ENCODE measurements at regions not wholly inside any gene's neighbourhood (a gene's known extent, or its start where the extent isn't known, plus 50 kb on each side); places are given as distances from the start of the nearest gene placed in this dataset.

DNA sequence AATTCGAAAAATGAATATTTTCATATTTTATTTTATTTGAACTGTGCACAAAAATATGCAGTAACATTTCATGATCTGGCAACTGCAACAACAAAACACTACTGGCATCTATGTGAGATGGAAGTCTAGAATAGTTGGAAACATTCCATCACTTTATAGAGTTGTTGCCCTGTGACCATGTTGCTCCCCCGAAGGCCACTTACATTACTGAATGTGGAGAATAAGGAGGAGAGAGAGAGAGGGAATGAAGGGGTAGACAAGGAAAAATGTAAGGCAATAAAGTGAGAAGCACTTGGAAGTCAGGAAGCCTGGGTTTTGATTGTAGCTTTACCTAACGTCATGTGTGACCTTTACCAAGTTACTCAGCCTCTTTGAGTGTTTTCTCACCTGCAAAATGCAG is 437.2 kb upstream of the EDIL3 start:
- no peak overlapping the region for H3K4me3 ChIP-seq (ENCODE audit: control insufficient read depth in 1 of 2, extremely low read depth in 1 of 2, low read length in 1 of 2)
- H3K9me3 Mint-ChIP-seq = no peaks in the 10 kb centered on the region
- no peak for DNase-seq

GRCh38 chr5:84817953-84818352 is 433.3 kb upstream of the EDIL3 start:
- DNase-seq (no peak), ATAC-seq (replicated peaks in 1 of 4) (no peak)
- WGBS (ENCODE audit: insufficient coverage) = 80% methylated on average over 1 of the region's 5 CpGs
- Histone ChIP-seq H3K36me3 (ENCODE audit: control insufficient read depth in 2 of 2, extremely low read depth in 1 of 2, insufficient read depth in 1 of 2, low read length in 1 of 2) (no peaks in the 10 kb centered on the region), H3K9me3 (no peaks in the 10 kb centered on the region), H3K4me1 (ENCODE audit: control insufficient read depth in 1 of 2, extremely low read depth in 1 of 2, insufficient read depth in 2 of 2, low read length in 2 of 2) (no peaks in the 10 kb centered on the region), H3K4me3 (ENCODE audit: control insufficient read depth in 1 of 2, extremely low read depth in 1 of 2, low read length in 1 of 2) (no peak overlapping the region), H3K27me3 (replicated peaks in 1 of 2; ENCODE audit: control insufficient read depth in 2 of 2, extremely low read depth in 1 of 2, insufficient read depth in 2 of 2, low read length in 1 of 2) (no peaks in the 10 kb centered on the region), H3K27ac (ENCODE audit: low read length) (no peak overlapping the region)
- ChIA-PET CTCF (no interaction called here), POLR2A (interaction anchor here in 1 of 2 donors (0.6 kb wide), 1 partner anchor 65 kb away, joined by 4 read pairs; no protein-coding TSS in a partner anchor)
- Mint-ChIP-seq H3K36me3 (no peaks in the 10 kb centered on the region), H3K4me3 (no peak overlapping the region), H3K4me1 (no peaks in the 10 kb centered on the region), H3K27ac (no peak overlapping the region), H3K27me3 (no peaks in the 10 kb centered on the region), H3K9me3 (no peaks in the 10 kb centered on the region)

More for the DNA sequence above, 437.2 kb upstream of the EDIL3 start:
- Mint-ChIP-seq H3K27me3 (no peaks in the 10 kb centered on the region), H3K36me3 (no peaks in the 10 kb centered on the region), H3K4me3 (no peak overlapping the region), H3K27ac (no peak overlapping the region), H3K4me1 (no peaks in the 10 kb centered on the region)
- Histone ChIP-seq H3K27ac (ENCODE audit: low read length) (no peak overlapping the region), H3K9me3 (no peaks in the 10 kb centered on the region), H3K27me3 (replicated peaks in 1 of 2; ENCODE audit: control insufficient read depth in 2 of 2, extremely low read depth in 1 of 2, insufficient read depth in 2 of 2, low read length in 1 of 2) (no peaks in the 10 kb centered on the region), H3K36me3 (ENCODE audit: control insufficient read depth in 2 of 2, extremely low read depth in 1 of 2, insufficient read depth in 1 of 2, low read length in 1 of 2) (no peaks in the 10 kb centered on the region), H3K4me1 (ENCODE audit: control insufficient read depth in 1 of 2, extremely low read depth in 1 of 2, insufficient read depth in 2 of 2, low read length in 2 of 2) (no peaks in the 10 kb centered on the region)
- ChIA-PET CTCF (no interaction called here), POLR2A (no interaction called here)
- WGBS (ENCODE audit: insufficient coverage) = no CpG with 5 or more reads among the region's 3 CpGs
- no peak for ATAC-seq (replicated peaks in 1 of 4)

DNA sequence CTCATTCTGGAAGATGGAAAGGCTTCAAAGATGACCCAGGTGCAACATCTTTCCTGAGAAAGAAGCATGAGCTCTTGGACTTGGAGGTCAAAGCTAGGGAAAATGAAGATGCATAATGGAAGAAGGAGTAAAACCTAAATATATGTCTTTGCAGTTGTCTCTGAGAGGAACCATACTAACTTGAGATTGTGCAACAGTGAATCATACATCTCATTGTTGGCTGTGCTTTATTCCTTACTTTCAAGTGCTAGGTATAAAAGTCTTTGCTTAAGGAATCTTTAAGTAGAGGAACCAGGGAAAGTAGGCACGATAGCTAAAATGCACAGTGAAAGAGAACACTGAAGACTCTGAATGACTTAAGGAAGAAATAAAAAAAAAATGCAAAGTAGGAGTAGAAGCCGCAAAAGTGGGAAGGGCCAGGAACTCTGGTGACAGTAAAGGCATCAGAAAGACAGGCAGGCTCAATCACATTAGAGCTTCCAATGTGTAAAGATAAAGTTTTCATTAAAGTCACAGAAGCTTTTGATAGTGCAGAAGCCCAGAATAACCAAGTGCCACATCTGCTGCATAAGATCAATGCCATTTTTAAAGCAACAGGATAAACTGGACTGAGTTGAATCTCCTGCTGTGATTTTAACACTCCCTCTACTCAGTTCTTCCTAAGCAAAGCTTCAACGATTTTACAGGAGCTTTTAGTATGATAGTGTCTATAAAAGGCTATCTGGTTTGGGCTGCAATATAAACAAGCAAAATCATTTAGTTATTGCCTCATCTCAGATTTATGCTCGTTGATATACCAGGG is 432.3 kb upstream of the EDIL3 start:
- ChIA-PET CTCF (no interaction called here), POLR2A (no interaction called here)
- no peak overlapping the region for H3K4me3 Mint-ChIP-seq
- no peaks in the 10 kb centered on the region for H3K27me3 Mint-ChIP-seq
- no peaks in the 10 kb centered on the region for H3K4me1 Mint-ChIP-seq
- no peak overlapping the region for H3K27ac Mint-ChIP-seq
- peaks cover 0 to 3% (median 3%) of the 10 kb centered on the region in 3 donors for H3K9me3 Mint-ChIP-seq
- DNase-seq (no peak), ATAC-seq (replicated peaks in 1 of 4) (no peak)
- H3K27me3 ChIP-seq (replicated peaks in 1 of 2; ENCODE audit: control insufficient read depth in 2 of 2, extremely low read depth in 1 of 2, insufficient read depth in 2 of 2, low read length in 1 of 2) = no peaks in the 10 kb centered on the region
- no peaks in the 10 kb centered on the region for H3K9me3 ChIP-seq
- 77% methylated on average over 2 of the region's 4 CpGs for WGBS (ENCODE audit: insufficient coverage)
- H3K36me3 Mint-ChIP-seq = no peaks in the 10 kb centered on the region
- H3K27ac ChIP-seq (ENCODE audit: low read length) = no peak overlapping the region
- no peaks in the 10 kb centered on the region for H3K36me3 ChIP-seq (ENCODE audit: control insufficient read depth in 2 of 2, extremely low read depth in 1 of 2, insufficient read depth in 1 of 2, low read length in 1 of 2)
- no peak overlapping the region for H3K4me3 ChIP-seq (ENCODE audit: control insufficient read depth in 1 of 2, extremely low read depth in 1 of 2, low read length in 1 of 2)
- H3K4me1 ChIP-seq (ENCODE audit: control insufficient read depth in 1 of 2, extremely low read depth in 1 of 2, insufficient read depth in 2 of 2, low read length in 2 of 2) = no peaks in the 10 kb centered on the region

GRCh38 chr5:84816160-84816559 is 431.5 kb upstream of the EDIL3 start:
- no peaks in the 10 kb centered on the region for H3K27me3 ChIP-seq (replicated peaks in 1 of 2; ENCODE audit: control insufficient read depth in 2 of 2, extremely low read depth in 1 of 2, insufficient read depth in 2 of 2, low read length in 1 of 2)
- H3K4me3 ChIP-seq (ENCODE audit: control insufficient read depth in 1 of 2, extremely low read depth in 1 of 2, low read length in 1 of 2) = no peak overlapping the region
- H3K4me3 Mint-ChIP-seq = no peak overlapping the region
- DNase-seq (no peak), ATAC-seq (replicated peaks in 1 of 4) (no peak)
- 80% methylated on average over 1 of the region's 1 CpG for WGBS (ENCODE audit: insufficient coverage)
- no peak overlapping the region for H3K27ac ChIP-seq (ENCODE audit: low read length)
- H3K27me3 Mint-ChIP-seq = no peaks in the 10 kb centered on the region
- H3K27ac Mint-ChIP-seq = no peak overlapping the region
- no peaks in the 10 kb centered on the region for H3K36me3 ChIP-seq (ENCODE audit: control insufficient read depth in 2 of 2, extremely low read depth in 1 of 2, insufficient read depth in 1 of 2, low read length in 1 of 2)
- H3K4me1 ChIP-seq (ENCODE audit: control insufficient read depth in 1 of 2, extremely low read depth in 1 of 2, insufficient read depth in 2 of 2, low read length in 2 of 2) = no peaks in the 10 kb centered on the region
- no peaks in the 10 kb centered on the region for H3K9me3 ChIP-seq
- H3K4me1 Mint-ChIP-seq = no peaks in the 10 kb centered on the region
- ChIA-PET POLR2A (no interaction called here), CTCF (no interaction called here)
- peaks cover 0 to 7% (median 6%) of the 10 kb centered on the region in 3 donors for H3K9me3 Mint-ChIP-seq
- H3K36me3 Mint-ChIP-seq = no peaks in the 10 kb centered on the region

DNA sequence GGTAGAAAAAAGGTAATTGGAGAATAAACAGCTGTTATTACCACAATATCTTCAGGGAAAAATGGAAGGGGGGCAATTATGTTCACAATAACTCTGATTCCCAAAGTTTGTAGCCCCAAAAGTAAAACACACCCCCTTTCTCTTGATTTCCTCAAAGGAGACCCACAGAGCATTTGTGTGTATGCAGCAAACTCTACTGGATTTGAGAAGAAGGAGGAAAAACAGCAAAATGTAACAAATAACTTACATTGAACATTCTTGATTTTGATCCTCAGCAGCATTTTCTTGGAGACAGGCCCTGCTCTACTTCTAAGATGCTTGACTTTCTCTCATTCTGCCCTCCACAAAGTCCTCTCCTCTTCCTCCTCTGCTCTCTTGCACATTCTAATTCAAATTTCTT is 420.8 kb upstream of the EDIL3 start:
- POLR2A ChIA-PET = no interaction called here
- Mint-ChIP-seq H3K4me1 (no peaks in the 10 kb centered on the region), H3K4me3 (no peak overlapping the region), H3K36me3 (no peaks in the 10 kb centered on the region), H3K9me3 (peaks cover 5 to 14% (median 6%) of the 10 kb centered on the region in 3 donors), H3K27me3 (no peaks in the 10 kb centered on the region), H3K27ac (no peak overlapping the region)
- no peak for DNase-seq
- CTCF ChIA-PET = no interaction called here
- Histone ChIP-seq H3K36me3 (ENCODE audit: control insufficient read depth in 2 of 2, extremely low read depth in 1 of 2, insufficient read depth in 1 of 2, low read length in 1 of 2) (no peaks in the 10 kb centered on the region), H3K9me3 (no peaks in the 10 kb centered on the region), H3K4me3 (ENCODE audit: control insufficient read depth in 1 of 2, extremely low read depth in 1 of 2, low read length in 1 of 2) (no peak overlapping the region), H3K4me1 (ENCODE audit: control insufficient read depth in 1 of 2, extremely low read depth in 1 of 2, insufficient read depth in 2 of 2, low read length in 2 of 2) (no peaks in the 10 kb centered on the region), H3K27me3 (replicated peaks in 1 of 2; ENCODE audit: control insufficient read depth in 2 of 2, extremely low read depth in 1 of 2, insufficient read depth in 2 of 2, low read length in 1 of 2) (no peaks in the 10 kb centered on the region), H3K27ac (ENCODE audit: low read length) (no peak overlapping the region)
- ATAC-seq (replicated peaks in 1 of 4) = no peak

- POLR2A ChIA-PET = no interaction called here
- WGBS (ENCODE audit: insufficient coverage) = 90% methylated on average over 2 of the region's 8 CpGs
- DNase-seq = no peak
- Histone ChIP-seq H3K27me3 (replicated peaks in 1 of 2; ENCODE audit: control insufficient read depth in 2 of 2, extremely low read depth in 1 of 2, insufficient read depth in 2 of 2, low read length in 1 of 2) (no peaks in the 10 kb centered on the region), H3K9me3 (no peaks in the 10 kb centered on the region), H3K4me1 (ENCODE audit: control insufficient read depth in 1 of 2, extremely low read depth in 1 of 2, insufficient read depth in 2 of 2, low read length in 2 of 2) (no peaks in the 10 kb centered on the region), H3K4me3 (ENCODE audit: control insufficient read depth in 1 of 2, extremely low read depth in 1 of 2, low read length in 1 of 2) (no peak overlapping the region), H3K27ac (ENCODE audit: low read length) (no peak overlapping the region), H3K36me3 (ENCODE audit: control insufficient read depth in 2 of 2, extremely low read depth in 1 of 2, insufficient read depth in 1 of 2, low read length in 1 of 2) (no peaks in the 10 kb centered on the region)
- Mint-ChIP-seq H3K27me3 (no peaks in the 10 kb centered on the region), H3K9me3 (peaks cover 3 to 7% (median 7%) of the 10 kb centered on the region in 3 donors), H3K36me3 (no peaks in the 10 kb centered on the region), H3K27ac (no peak overlapping the region), H3K4me1 (no peaks in the 10 kb centered on the region), H3K4me3 (no peak overlapping the region)
- ATAC-seq (replicated peaks in 1 of 4) = no peak
- CTCF ChIA-PET = interaction anchor here in 1 of 2 donors (0.6 kb wide), 1 partner anchor 269 kb away, joined by 3 read pairs; no protein-coding TSS in a partner anchor
Observed at GRCh38 chr5:84796399-84796798, 411.7 kb upstream of the EDIL3 start.

Measured in T-cell (primary cell).